HCT116 (cell line): ENCODE measurements at regions not wholly inside any gene's neighbourhood (a gene's known extent, or its start where the extent isn't known, plus 50 kb on each side); places are given as distances from the start of the nearest gene placed in this dataset.

Source experiments
- ATAC-seq: fragments of 200-7000 bp; cut with Tn5 transposase; 2 replicates; pipeline ENCODE4 v1.9.1; 2020; ENCODE audit warnings: mild to moderate bottlenecking, moderate library complexity
- BruUV-seq: library from RNA; stranded (reverse); fragments of 400-500 nt; replicated peaks from 2 replicates; lab custom pipeline; 2021; lab: Mats Ljungman, UMichigan
- CTCF ChIA-PET: fragments of 300-600 bp; sonication (Branson Sonifier 250); formaldehyde crosslinking; loops from one replicate; lab custom pipeline; 2021; ENCODE audit warnings: antibody characterized with exemption; lab: Charles Lee
- POLR2A ChIA-PET: fragments of 300-600, 350-600 bp; sonication (Branson Sonifier 250); formaldehyde crosslinking; loops from one replicate; lab custom pipeline; 2021; ENCODE audit warnings: antibody characterized with exemption; lab: Charles Lee
- RAD21 ChIA-PET, 2 experiments: fragments of 300-600 bp; sonication (Branson Sonifier 250); formaldehyde crosslinking; loops; one replicate each; lab custom pipeline; 2023; ENCODE audit warnings: low total read pairs in 2 of 2; ENCODE audit not compliant: uncharacterized antibody in 2 of 2, unreplicated experiment in 2 of 2, low non-redundant PET in 1 of 2; lab: Charles Lee
- DNase-seq: peaks from one replicate; pipeline ENCODE4 v3.0.0-alpha.2; 2010; ENCODE audit warnings: low read depth, low spot score
- H2AFZ ChIP-seq: fragments of 200-600 bp; shearing (Covaris generic), sonication (generic); 2 replicates; pipeline ENCODE4 v1.6.1; 2017; ENCODE audit warnings: low read depth, mixed run types, mixed read lengths, antibody characterized with exemption, low read length; ENCODE audit not compliant: poor library complexity, severe bottlenecking
- H3K27ac ChIP-seq: 2 replicates; pipeline ENCODE4 v1.5.1; 2012; ENCODE audit warnings: low read depth, low read length
- H3K27me3 ChIP-seq: fragments of 200-600 bp; sonication (generic); 2 replicates; pipeline ENCODE4 v1.6.1; 2016; ENCODE audit warnings: mixed run types, low read length, mixed read lengths; ENCODE audit not compliant: insufficient read depth
- H3K36me3 ChIP-seq, 2 experiments: fragments of 200-500 bp in 1 of 2; fragments of 200-600 bp in 1 of 2; sonication (Bioruptor generic) in 1 of 2; sonication (generic) in 1 of 2; 2 replicates each; pipeline versions ENCODE4 v1.5.1 to v1.6.1; 2014 to 2016; ENCODE audit warnings: low read length in 2 of 2, inconsistent platforms in 1 of 2, mixed read lengths in 1 of 2, mixed run types in 1 of 2; ENCODE audit not compliant: insufficient read depth in 2 of 2, control insufficient read depth in 1 of 2
- H3K4me1 ChIP-seq, 2 experiments: fragments of 200-600 bp in 1 of 2; sonication (generic) in 1 of 2; 2 replicates each; pipeline versions ENCODE4 v1.5.1 to v1.6.1; 2012 to 2017; ENCODE audit warnings: low read length in 2 of 2, inconsistent platforms in 1 of 2, mild to moderate bottlenecking in 1 of 2, mixed read lengths in 1 of 2, mixed run types in 1 of 2, moderate library complexity in 1 of 2; ENCODE audit not compliant: insufficient read depth in 2 of 2, control insufficient read depth in 1 of 2
- H3K4me2 ChIP-seq: fragments of 200-600 bp; sonication (generic); 2 replicates; pipeline ENCODE4 v1.6.1; 2017; ENCODE audit warnings: mixed run types, low read length, mixed read lengths
- H3K4me3 ChIP-seq, 2 experiments: fragments of 200-600 bp in 1 of 2; sonication (generic) in 1 of 2; replicated peaks in 1 of 2; 2 replicates each; pipeline ENCODE4 v1.5.1; 2011 to 2016; ENCODE audit warnings: low read length in 2 of 2, control low read depth in 1 of 2, low read depth in 1 of 2, mild to moderate bottlenecking in 1 of 2, mixed read lengths in 1 of 2, mixed run types in 1 of 2
- H3K79me2 ChIP-seq: fragments of 200-600 bp; sonication (generic); 2 replicates; pipeline ENCODE4 v1.6.1; 2017; ENCODE audit warnings: mild to moderate bottlenecking, mixed run types, low read length, moderate library complexity, mixed read lengths; ENCODE audit not compliant: insufficient read depth
- H3K9ac ChIP-seq: fragments of 200-600 bp; sonication (generic); 2 replicates; pipeline ENCODE4 v1.6.1; 2016; ENCODE audit warnings: low read length, mixed read lengths
- H3K9me2 ChIP-seq: fragments of 200-600 bp; sonication (generic), shearing (Covaris generic); 2 replicates; pipeline ENCODE4 v1.6.1; 2017; ENCODE audit warnings: mixed run types, mild to moderate bottlenecking, moderate library complexity; ENCODE audit not compliant: insufficient read depth
- H3K9me3 ChIP-seq, 2 experiments: fragments of 200-500 bp in 1 of 2; fragments of 200-600 bp in 1 of 2; sonication (Bioruptor generic) in 1 of 2; sonication (generic) in 1 of 2; 2 replicates each; pipeline ENCODE4 v1.6.1; 2014 to 2017; ENCODE audit warnings: low read length in 2 of 2, mixed read lengths in 2 of 2, inconsistent platforms in 1 of 2, low read depth in 1 of 2, mild to moderate bottlenecking in 1 of 2, mixed run types in 1 of 2, moderate library complexity in 1 of 2; ENCODE audit not compliant: control insufficient read depth in 1 of 2, insufficient read depth in 1 of 2
- H4K20me1 ChIP-seq: fragments of 200-600 bp; sonication (generic), shearing (Covaris generic); 2 replicates; pipeline ENCODE4 v1.6.1; 2017; ENCODE audit warnings: mixed run types, mild to moderate bottlenecking, moderate library complexity; ENCODE audit not compliant: insufficient read depth
- ATF3 ChIP-seq: IDR thresholded peaks from 2 replicates; pipeline ENCODE4 v1.6.1; 2012
- CEBPB ChIP-seq: IDR thresholded peaks from 2 replicates; pipeline ENCODE4 v1.6.1; 2012; ENCODE audit warnings: low read depth
- POLR2AphosphoS5 ChIP-seq: IDR thresholded peaks from 2 replicates; pipeline ENCODE4 v1.6.1; 2011; ENCODE audit warnings: mild to moderate bottlenecking, low read depth, low read length, moderate library complexity
- ZBTB33 ChIP-seq: IDR thresholded peaks from 2 replicates; pipeline ENCODE4 v1.6.1; 2011; ENCODE audit warnings: mild to moderate bottlenecking, low read length, moderate library complexity; ENCODE audit not compliant: insufficient replicate concordance; ENCODE audit errors: extremely low read depth
- ZNF274 ChIP-seq: fragments of 200-500 bp; sonication (Bioruptor generic); IDR thresholded peaks from 2 replicates; pipeline ENCODE4 v1.6.1; 2014; ENCODE audit warnings: mild to moderate bottlenecking, low read depth, low read length, inconsistent platforms
- intact Hi-C: fragments of 100-400 bp; cut with micrococcal nuclease; formaldehyde crosslinking; loops from 2 replicates; pipeline ENCODE4 v1.10.0; 2022
- TF ChIP-seq, protein P1 (sequence below): IDR thresholded peaks from 2 replicates; pipeline ENCODE4 v1.6.1; 2012

DNA sequence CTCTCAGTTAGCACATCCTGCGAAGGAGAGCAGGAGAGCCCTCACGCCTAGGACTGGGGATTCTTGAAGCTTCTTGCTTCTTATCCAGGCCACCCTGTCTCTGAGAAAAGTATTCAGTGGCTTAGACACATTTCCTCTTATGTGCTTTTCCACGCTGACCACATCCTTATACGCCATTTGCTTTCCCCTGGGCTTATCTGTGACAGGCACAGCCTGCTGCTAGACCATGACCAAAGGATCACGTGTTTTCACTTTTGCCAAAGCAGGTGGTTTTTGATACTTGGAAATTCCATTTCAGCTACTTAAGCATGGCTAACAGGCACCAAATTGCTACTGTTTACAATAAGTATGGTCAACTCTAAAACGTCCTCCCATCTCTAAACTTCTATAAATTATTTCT, 587.4 kb downstream of the AACS start:
- DNase-seq (no peak), ATAC-seq (no peak)
- CTCF ChIA-PET: interaction anchor here (0.6 kb wide), 1 partner anchor 323 kb away, joined by 3 read pairs; no protein-coding TSS in a partner anchor
- Histone ChIP-seq H3K9me2 (no peaks in the 10 kb centered on the region), H3K27me3 (no peaks in the 10 kb centered on the region), H3K27ac (no peak overlapping the region), H3K4me2 (no peak overlapping the region), H2AFZ (no peak overlapping the region), H3K4me1 (no peaks in the 10 kb centered on the region), H3K4me3 (no peak overlapping the region), H3K9me3 (no peaks in the 10 kb centered on the region; a peak in 2 of 4 replicates), H4K20me1 (no peaks in the 10 kb centered on the region), H3K9ac (no peak overlapping the region), H3K79me2 (no peaks in the 10 kb centered on the region), H3K36me3 (no peaks in the 10 kb centered on the region)
- no TSS peak for BruUV-seq
- intact Hi-C loops: no loop called here
- POLR2A ChIA-PET: no interaction called here
- no peak for TF ChIP-seq ZBTB33
- TF ChIP-seq, protein P1, sequence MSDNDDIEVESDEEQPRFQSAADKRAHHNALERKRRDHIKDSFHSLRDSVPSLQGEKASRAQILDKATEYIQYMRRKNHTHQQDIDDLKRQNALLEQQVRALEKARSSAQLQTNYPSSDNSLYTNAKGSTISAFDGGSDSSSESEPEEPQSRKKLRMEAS: no peak
- TF ChIP-seq POLR2AphosphoS5: no peak
- TF ChIP-seq ATF3: no peak
- TF ChIP-seq ZNF274: no peak
- RAD21 ChIA-PET: no interaction called here

DNA sequence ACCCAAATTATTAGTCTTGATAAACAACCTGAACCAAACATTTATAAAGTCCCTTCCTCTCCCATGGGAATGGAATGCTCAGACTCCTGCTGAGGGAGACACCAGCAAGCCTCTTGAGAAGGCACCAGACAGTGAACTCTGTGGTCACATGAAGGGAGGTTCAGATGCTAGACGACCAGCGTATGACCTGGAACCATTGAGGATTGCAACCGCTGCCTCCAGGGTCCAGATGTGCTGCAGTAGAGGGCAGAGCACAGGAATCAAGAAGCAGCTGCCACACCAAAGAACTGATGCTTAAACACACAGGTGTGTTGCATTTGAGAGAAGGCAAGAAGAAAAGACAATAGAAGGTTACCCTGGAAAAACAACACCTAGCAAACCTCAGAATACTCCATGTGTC, 592.4 kb downstream of the AACS start:
- no peak overlapping the region for H2AFZ ChIP-seq
- no peaks in the 10 kb centered on the region for H4K20me1 ChIP-seq
- H3K9me3 ChIP-seq: no peaks in the 10 kb centered on the region; a peak in 1 of 4 replicates
- H3K4me1 ChIP-seq: no peaks in the 10 kb centered on the region
- H3K9me2 ChIP-seq: no peaks in the 10 kb centered on the region
- POLR2A ChIA-PET: no interaction called here
- BruUV-seq: no TSS peak
- no peaks in the 10 kb centered on the region for H3K27me3 ChIP-seq
- intact Hi-C loops: no loop called here
- no peak for ATAC-seq
- no peaks in the 10 kb centered on the region for H3K79me2 ChIP-seq
- H3K36me3 ChIP-seq: no peaks in the 10 kb centered on the region
- CTCF ChIA-PET: no interaction called here
- RAD21 ChIA-PET: no interaction called here
- TF ChIP-seq CEBPB (no peak), POLR2AphosphoS5 (no peak)
- TF ChIP-seq, all 23 proteins: peak for 0
- no peak overlapping the region for H3K4me2 ChIP-seq
- no peak overlapping the region for H3K27ac ChIP-seq
- no peak overlapping the region for H3K9ac ChIP-seq
- no peak overlapping the region for H3K4me3 ChIP-seq
- no peak for DNase-seq
